ENCODE measurements at regions not wholly inside any gene's neighbourhood (a gene's known extent, or its start where the extent isn't known, plus 50 kb on each side); places are given as distances from the start of the nearest gene placed in this dataset.

DNA sequence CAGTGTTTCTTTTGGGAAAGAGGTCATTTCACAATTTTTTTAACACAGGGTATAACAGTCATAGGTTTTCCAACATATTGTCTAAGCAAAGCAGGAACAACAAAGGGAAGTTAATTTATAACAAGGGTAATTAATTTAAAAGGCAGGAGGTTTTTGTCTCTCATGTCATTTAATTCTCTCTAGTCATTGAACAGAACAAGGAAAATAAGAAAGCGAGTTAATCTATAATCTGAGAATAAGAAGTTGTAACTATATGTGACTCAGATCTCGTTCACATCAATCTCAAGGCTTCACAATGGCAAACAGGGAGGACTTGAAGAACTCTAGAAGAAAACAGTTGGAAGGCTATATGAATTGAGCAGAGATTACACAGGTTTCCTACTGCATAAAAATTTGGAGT lies 579.8 kb upstream of the CCDC54 start:
- no peak for TF ChIP-seq CTCF (IDR thresholded peaks at IDR 0.05)
- TF ChIP-seq POLR2A (IDR thresholded peaks at IDR 0.05), result no peak
- no peak for TF ChIP-seq EP300 (IDR thresholded peaks at IDR 0.05)
